C4-2B (cell line): ENCODE measurements at regions not wholly inside any gene's neighbourhood (a gene's known extent, or its start where the extent isn't known, plus 50 kb on each side); places are given as distances from the start of the nearest gene placed in this dataset.

ENCODE experiments used
- H3K27ac ChIP-seq: fragments of 450-650 bp; 2 replicates; pipeline ENCODE4 v1.5.1; 2017
- CTCF ChIP-seq: fragments of 450-650 bp; conservative IDR thresholded peaks from 2 replicates; pipeline ENCODE4 v1.5.1; 2017; ENCODE audit warnings: mild to moderate bottlenecking
- ZFX ChIP-seq: fragments of 450-650 bp; IDR thresholded peaks from 2 replicates; pipeline ENCODE4 v1.6.1; 2017

GRCh38 chr15:79538527-79538926, 106.4 kb downstream of the MINAR1 start:
- TF ChIP-seq CTCF: no peak
- no peak for TF ChIP-seq ZFX
- no peak overlapping the region for H3K27ac ChIP-seq

DNA sequence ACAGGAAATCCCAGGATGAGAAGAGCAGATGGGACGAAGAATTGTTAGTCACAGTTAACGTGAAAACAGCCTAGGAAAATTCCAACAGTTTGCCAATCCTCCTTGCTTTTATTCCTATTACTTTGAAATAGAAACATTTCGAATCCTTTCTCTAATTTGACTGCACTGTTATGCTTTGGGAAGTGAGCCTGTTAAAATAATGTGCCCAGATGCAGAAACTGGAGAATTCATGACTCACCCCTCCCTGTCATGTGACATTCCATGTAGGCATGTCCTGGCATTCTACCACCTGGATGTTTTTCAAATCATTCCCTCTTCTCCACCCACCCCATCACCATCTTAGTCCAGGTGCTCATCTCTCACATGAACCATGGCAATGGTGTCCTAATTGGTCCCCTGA, 107.3 kb downstream of the MINAR1 start:
- H3K27ac ChIP-seq: no peak overlapping the region
- TF ChIP-seq CTCF (no peak), ZFX (no peak)

GRCh38 chr15:79540551-79540950, 108.4 kb downstream of the MINAR1 start:
- TF ChIP-seq CTCF (peak; percentile 50), ZFX (no peak)

DNA sequence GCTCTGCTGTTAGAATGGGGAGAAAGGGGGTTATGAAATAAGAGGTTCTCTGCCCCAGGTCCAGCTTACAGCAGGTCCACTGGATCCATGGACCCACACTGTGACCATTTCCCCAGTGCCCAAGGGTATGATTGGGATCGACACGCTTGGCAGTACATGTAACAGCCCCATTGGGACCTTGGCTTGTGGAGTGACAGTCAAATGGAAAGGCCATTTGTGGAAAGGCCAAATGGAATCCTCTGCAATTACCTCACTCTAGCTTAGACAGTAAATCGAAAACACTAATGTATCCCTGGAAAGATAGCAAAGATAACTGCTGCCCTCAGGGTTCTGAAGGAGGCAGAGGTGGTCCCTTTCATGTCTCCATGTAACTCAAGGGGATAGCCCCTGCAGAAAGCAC, 109.1 kb downstream of the MINAR1 start:
- H3K27ac ChIP-seq: no peak overlapping the region
- TF ChIP-seq CTCF: no peak
- TF ChIP-seq ZFX: no peak

More at GRCh38 chr15:79540551-79540950, 108.4 kb downstream of the MINAR1 start:
- no peak overlapping the region for H3K27ac ChIP-seq

GRCh38 chr15:79543097-79543496, 111.0 kb downstream of the MINAR1 start:
- H3K27ac ChIP-seq: no peak overlapping the region
- no peak for TF ChIP-seq ZFX
- no peak; the same call in 1 of the 2 replicates for TF ChIP-seq CTCF

DNA sequence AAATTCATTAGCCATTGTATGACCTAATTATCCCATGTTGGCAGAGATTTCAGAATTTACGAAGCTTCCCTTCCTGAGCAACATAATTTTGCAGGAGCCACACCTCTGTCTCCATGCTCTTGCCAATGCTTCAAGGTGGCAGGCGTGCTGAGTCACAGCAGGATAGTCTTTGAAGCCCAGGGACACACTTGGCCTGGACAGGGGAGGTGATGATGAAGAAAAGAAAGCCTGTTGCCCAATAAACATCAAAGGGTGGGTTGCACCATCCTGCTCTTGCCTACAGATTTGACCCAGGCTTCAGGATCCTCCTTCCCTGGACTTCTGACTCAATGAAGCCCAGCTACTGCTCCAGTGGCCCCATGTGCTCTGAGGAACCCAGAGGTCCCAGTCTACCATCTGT, 117.1 kb downstream of the MINAR1 start:
- H3K27ac ChIP-seq: no peak overlapping the region
- TF ChIP-seq CTCF: no peak
- no peak for TF ChIP-seq ZFX

DNA sequence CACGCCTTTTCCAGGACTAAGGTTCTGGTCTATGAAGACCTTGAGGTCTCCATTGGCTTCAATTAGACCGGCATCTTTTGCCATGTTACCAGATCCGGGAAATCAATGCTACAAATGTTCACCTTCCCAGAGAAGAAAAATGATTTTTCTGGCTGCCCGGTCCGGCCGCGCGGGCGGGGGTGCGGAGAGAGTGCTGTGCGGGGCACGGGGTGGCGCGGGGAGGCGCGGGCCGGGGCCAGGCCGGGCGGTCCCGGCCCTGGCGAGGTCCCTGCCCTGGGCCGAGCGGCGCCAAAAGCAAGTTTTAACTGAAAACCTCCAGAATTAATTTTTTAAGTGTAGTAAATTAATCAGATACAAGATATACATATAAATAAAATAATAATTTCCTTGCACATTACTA, 128.2 kb downstream of the MINAR1 start:
- TF ChIP-seq CTCF: no peak
- TF ChIP-seq ZFX: no peak
- no peak overlapping the region for H3K27ac ChIP-seq

- TF ChIP-seq ZFX: no peak
- TF ChIP-seq CTCF: no peak
- H3K27ac ChIP-seq: no peak overlapping the region
Observed at GRCh38 chr15:79561982-79562381, 129.8 kb downstream of the MINAR1 start.
